DOHH2 (cell line): ENCODE measurements at regions not wholly inside any gene's neighbourhood (a gene's known extent, or its start where the extent isn't known, plus 50 kb on each side); places are given as distances from the start of the nearest gene placed in this dataset.

ENCODE experiments used
- CTCF ChIP-seq: fragments of 200-600 bp; sonication (generic); IDR thresholded peaks from one replicate; pipeline ENCODE4 v1.5.1; 2014; ENCODE audit warnings: antibody characterized with exemption, mild to moderate bottlenecking, low read depth, low read length; ENCODE audit not compliant: poor library complexity, severe bottlenecking
- EZH2phosphoT487 ChIP-seq: fragments of 200-600 bp; sonication (generic); IDR thresholded peaks from 2 replicates; pipeline ENCODE4 v1.6.1; 2017; ENCODE audit warnings: borderline replicate concordance, mild to moderate bottlenecking, antibody characterized with exemption, low read length, moderate library complexity, mixed read lengths

GRCh38 chr11:121800731-121801393 lies 315.2 kb downstream of the BLID start:
- TF ChIP-seq CTCF (no peak), EZH2phosphoT487 (no peak)
